ENCODE measurements at regions not wholly inside any gene's neighbourhood (a gene's known extent, or its start where the extent isn't known, plus 50 kb on each side); places are given as distances from the start of the nearest gene placed in this dataset.

DNA sequence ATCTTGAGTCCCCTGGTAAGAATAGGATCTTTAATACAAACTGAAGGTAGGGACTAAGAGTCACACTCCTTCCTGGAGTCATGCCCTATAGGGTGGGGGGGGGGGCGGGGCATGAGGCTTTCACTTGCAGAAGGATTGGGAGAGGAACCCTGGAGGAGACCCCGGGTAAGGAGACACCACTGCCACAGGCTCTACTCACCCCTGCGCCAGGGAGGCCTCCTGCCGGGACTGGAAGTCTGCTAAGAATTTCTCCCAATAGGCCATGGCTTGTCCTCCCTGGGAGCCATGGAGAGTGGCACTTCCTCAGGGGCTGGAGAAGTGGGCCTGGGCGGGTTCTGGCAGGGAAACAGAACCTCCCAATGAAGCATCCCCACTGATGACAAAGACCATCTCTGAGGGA is 645.3 kb upstream of the RAB6C start:
- TF ChIP-seq, protein P1, sequence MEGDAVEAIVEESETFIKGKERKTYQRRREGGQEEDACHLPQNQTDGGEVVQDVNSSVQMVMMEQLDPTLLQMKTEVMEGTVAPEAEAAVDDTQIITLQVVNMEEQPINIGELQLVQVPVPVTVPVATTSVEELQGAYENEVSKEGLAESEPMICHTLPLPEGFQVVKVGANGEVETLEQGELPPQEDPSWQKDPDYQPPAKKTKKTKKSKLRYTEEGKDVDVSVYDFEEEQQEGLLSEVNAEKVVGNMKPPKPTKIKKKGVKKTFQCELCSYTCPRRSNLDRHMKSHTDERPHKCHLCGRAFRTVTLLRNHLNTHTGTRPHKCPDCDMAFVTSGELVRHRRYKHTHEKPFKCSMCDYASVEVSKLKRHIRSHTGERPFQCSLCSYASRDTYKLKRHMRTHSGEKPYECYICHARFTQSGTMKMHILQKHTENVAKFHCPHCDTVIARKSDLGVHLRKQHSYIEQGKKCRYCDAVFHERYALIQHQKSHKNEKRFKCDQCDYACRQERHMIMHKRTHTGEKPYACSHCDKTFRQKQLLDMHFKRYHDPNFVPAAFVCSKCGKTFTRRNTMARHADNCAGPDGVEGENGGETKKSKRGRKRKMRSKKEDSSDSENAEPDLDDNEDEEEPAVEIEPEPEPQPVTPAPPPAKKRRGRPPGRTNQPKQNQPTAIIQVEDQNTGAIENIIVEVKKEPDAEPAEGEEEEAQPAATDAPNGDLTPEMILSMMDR (IDR thresholded peaks at IDR 0.05) = no peak
- no peak for TF ChIP-seq POLR2A (IDR thresholded peaks at IDR 0.05)

Data from right lobe of liver (tissue), 4 donors.